GM19397 (cell line): ENCODE measurements at regions not wholly inside any gene's neighbourhood (a gene's known extent, or its start where the extent isn't known, plus 50 kb on each side); places are given as distances from the start of the nearest gene placed in this dataset.
A peak's percentile ranks its signal among the peaks of the same experiment; 100 is the strongest.
"Not testable (repeated sequence)": the region's sequence is repeated elsewhere in the genome, so short reads cannot be mapped to it uniquely, and the experiment has no call there.

Source experiments
- ATAC-seq: cut with Tn5 transposase; IDR thresholded peaks from one replicate; pipeline ENCODE4 v1.9.1; 2021; ENCODE audit warnings: mild to moderate bottlenecking, moderate library complexity; ENCODE audit not compliant: unreplicated experiment

DNA sequence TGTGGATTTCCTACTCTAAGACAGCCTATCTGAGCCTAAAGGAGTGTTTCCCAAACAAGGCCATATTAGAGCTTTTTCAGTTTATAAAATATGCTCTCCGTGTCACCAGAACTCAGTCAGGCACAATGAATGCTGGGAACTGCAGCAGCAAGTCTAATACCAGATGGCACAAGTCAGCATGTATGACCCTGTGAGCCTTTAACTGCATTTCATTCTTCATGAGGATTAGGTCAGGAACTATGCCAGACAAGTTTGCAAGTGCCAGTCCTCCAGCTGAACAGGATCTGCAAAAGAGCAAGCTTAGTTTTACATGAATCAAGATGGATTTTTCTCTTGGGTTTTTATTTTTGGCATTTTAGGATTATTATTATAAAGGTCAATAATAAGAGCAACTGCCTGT lies 66.7 kb upstream of the SAMD5 start:
- no peak for ATAC-seq

DNA sequence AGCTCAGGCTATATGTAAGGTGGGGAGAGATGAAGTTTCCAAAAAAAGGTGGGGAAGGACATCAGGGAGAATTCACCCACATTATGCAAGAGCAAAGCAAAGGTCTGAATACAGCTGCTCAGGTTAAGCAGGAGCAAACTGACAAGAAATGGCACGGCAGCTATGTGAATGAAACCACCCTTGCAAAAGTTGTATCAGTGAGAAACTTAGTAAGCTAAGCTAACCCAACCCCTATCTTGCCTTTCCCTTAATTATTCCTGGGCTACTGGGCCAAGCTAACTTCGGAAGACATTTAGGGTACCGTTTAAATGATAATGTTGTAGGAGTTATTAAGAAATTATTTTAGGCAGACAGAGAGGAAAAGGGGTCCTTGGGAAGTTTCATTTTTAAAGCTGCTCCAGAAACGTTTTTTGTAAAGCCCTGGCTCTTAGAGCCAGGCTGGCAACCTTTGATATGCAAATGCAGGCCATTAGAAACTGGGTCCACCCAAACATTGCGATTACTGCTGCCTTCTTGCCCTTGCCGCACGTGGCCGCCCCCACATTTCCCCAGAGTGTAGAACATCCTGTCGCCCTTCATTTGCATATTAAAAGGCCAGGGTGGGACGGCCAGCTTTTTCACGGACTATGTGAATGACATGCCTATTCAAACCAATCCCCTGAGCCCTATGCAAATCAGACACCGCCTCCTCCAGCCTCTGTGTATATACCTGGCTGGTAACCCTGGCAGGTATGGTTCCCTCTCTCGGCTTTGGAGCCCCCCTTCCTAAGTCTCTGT lies 60.5 kb upstream of the SAMD5 start:
- peak; percentile 77 for ATAC-seq

DNA sequence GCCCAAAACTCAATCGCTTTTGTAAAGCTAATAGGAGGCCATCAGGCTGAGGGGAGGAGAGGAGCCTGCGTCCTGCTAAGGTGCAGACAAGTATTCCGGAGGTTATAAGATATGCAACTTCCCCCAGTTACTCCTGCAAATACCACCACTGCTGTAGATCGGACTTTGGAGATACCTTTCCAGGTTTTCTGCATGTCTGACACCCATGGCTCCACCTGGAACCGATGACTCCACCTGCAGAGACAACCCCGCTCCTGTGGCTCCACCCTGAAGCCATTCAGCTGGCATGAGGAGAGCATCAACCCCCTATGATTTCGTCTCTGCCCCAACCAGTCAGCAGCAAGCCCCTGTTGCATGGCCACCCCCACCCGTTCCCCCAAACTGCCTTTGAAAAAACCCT lies 59.7 kb upstream of the SAMD5 start:
- ATAC-seq = no peak

DNA sequence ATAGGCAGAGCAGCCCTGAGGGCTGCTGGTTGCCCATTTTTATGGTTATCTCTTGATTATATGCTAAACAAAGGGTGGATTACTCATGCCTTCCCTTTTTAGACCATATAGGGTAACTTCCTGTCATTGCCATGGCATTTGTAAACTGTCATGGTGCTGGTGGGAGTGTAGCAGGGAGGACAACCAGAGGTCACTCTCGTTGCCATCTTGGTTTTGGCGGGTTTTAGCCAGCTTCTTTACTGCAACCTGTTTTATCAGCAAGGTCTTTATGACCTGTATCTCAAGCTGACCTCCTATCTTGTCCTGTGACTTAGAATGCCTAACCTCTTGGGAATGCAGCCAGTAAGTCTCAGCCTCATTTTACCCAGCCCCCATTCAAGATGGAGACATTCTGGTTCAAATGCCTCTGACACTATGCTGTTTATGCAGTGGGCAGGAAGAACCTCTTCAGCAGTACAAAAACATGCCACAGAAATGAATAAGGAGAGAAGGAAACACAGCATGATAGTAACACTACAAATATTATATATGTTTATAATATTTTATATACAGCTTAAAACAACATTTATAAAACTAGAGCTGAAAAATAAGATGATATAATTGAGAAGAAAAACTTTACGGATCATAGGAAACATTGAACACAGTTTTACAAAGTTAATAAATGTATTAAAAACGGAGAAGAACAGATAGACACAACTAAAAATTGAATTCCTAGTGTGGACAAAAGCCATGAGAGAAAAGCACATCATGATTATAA lies 58.9 kb upstream of the SAMD5 start:
- no peak for ATAC-seq

DNA sequence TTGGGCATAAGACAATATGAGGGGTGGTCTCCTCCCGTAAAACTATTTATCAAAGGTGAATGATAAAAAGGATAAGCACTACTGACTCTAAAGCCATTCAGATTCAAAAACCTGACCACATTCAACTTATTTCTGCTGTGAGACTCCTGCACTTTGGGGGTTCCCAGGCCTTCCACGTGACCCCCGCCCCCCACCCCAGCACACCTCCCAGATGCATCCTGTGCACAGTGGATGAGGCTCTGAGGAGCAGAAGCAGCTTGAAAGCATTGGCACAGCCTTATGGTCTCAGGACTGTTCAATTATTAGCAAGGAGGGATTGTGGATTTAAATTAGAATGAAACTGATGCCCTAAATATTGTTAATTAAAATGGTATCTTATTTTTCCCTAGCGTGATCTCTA lies 55.1 kb upstream of the SAMD5 start:
- ATAC-seq = no peak

DNA sequence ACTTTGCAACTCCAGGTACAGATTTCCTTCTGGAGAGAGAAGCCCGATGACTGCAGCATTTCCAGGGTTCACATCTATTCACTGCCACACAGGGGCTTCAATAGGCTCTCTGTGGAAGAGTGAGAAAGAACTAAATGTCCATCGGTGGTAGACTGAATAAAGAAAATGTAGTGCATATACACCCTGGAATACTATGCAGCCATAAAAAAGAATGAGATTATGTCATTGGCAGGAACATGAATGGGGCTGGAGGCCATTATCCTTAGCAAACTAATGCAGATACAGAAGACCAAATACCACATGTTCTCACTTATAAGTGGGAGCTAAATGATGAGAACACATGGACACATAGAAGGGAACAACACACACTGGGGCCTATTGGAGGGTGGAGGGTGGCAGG lies 53.6 kb upstream of the SAMD5 start:
- not testable (repeated sequence) for ATAC-seq
